ENCODE measurements at regions not wholly inside any gene's neighbourhood (a gene's known extent, or its start where the extent isn't known, plus 50 kb on each side); places are given as distances from the start of the nearest gene placed in this dataset.

DNA sequence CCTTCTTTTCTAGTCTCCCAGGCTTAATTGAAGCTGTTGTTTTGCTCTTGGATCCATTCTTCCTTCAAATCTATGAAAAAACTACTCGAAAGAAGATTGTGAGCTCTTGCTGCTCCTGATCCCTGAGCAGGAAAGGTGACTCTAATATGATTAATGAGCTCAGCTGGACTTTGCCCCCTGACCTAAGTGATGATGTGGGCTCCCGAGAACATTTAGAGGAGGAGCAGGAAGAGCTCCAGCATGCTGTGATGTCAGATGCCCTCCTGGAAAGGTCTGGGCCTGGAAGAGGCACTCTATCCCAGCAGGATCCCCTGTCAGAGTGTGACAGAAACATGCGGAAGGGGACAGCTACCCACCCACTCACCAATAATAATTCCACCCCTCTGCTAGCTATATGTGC is 117.9 kb upstream of the PELI1 start:
- Histone ChIP-seq H3K27ac (ENCODE audit: low read depth) (no peak overlapping the region), H3K4me3 (no peak overlapping the region), H4K20me1 (replicated peaks; ENCODE audit: insufficient read depth) (no peaks in the 10 kb centered on the region), H3K27me3 (ENCODE audit: insufficient read depth) (no peaks in the 10 kb centered on the region), H3K9me2 (ENCODE audit: insufficient read depth) (0 out of 2 replicates have a peak, but pooled peaks cover 3% of the 10 kb centered on the region), H3F3A (replicated peaks; ENCODE audit: low read depth) (0 out of 2 replicates have a peak, but pooled peaks cover 7% of the 10 kb centered on the region), H3K4me1 (ENCODE audit: insufficient read depth) (peaks cover 69% of the 10 kb centered on the region), H2AFZ (no peak overlapping the region), H3K36me3 (ENCODE audit: insufficient read depth) (no peaks in the 10 kb centered on the region; the same call in 1 of the 2 replicates), H3K79me2 (replicated peaks; ENCODE audit: insufficient read depth) (peaks cover 35% of the 10 kb centered on the region), H3K4me2 (no peak overlapping the region)
- H3K9me3 Mint-ChIP-seq = no peaks in the 10 kb centered on the region
- peaks cover 65% of the 10 kb centered on the region for H3K36me3 Mint-ChIP-seq (ENCODE audit: low read depth)
- H3K27me3 Mint-ChIP-seq (ENCODE audit: insufficient read depth, low read depth, poor library complexity) = peaks cover 13% of the 10 kb centered on the region
- TF ChIP-seq POLR2AphosphoS5 (IDR thresholded peaks at IDR 0.05; ENCODE audit: low read depth) (0 out of 2 replicates have a peak, but pooled peaks have one; percentile 36), ZNF331 (CRISPR knock-in tag; IDR thresholded peaks at IDR 0.05; ENCODE audit: low read depth) (no peak)
- no peak overlapping the region for H3K4me3 Mint-ChIP-seq
- H3K27ac Mint-ChIP-seq = no peak overlapping the region
- H3K4me1 Mint-ChIP-seq = peaks cover 75% of the 10 kb centered on the region
- ATAC-seq = no peak
- no peak for DNase-seq (ENCODE audit: low spot score)

DNA sequence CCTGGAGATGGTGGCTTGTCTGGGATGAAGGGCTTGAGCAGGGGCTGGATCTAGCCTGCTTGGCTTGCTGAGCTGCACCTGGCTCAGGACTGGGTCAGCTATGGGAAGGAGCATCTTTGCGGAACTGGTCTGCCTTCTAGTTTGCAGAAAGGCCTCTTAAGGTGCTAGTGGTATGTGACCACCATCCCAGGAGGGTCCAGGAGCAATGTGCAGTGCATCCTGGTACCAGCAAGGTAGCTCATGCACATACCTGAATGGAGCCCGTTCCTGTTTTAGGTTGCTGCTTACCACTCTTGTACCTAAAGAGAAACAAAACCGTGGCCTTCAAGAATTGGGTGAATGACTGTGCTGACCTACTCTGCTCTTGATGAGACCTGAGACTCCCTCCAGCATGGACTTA is 118.6 kb upstream of the PELI1 start:
- Histone ChIP-seq H2AFZ (no peak overlapping the region), H3K9me2 (ENCODE audit: insufficient read depth) (0 out of 2 replicates have a peak, but pooled peaks cover 3% of the 10 kb centered on the region), H3K79me2 (replicated peaks; ENCODE audit: insufficient read depth) (peaks cover 31% of the 10 kb centered on the region), H4K20me1 (replicated peaks; ENCODE audit: insufficient read depth) (no peaks in the 10 kb centered on the region), H3K27me3 (ENCODE audit: insufficient read depth) (no peaks in the 10 kb centered on the region), H3K36me3 (ENCODE audit: insufficient read depth) (no peaks in the 10 kb centered on the region; the same call in 1 of the 2 replicates), H3K27ac (ENCODE audit: low read depth) (no peak overlapping the region), H3F3A (replicated peaks; ENCODE audit: low read depth) (0 out of 2 replicates have a peak, but pooled peaks cover 9% of the 10 kb centered on the region), H3K4me3 (no peak overlapping the region), H3K4me1 (ENCODE audit: insufficient read depth) (peaks cover 69% of the 10 kb centered on the region), H3K4me2 (no peak overlapping the region)
- ATAC-seq (no peak), DNase-seq (ENCODE audit: low spot score) (no peak)
- Mint-ChIP-seq H3K9me3 (no peaks in the 10 kb centered on the region), H3K4me3 (no peak overlapping the region), H3K36me3 (ENCODE audit: low read depth) (peaks cover 60% of the 10 kb centered on the region), H3K27me3 (ENCODE audit: insufficient read depth, low read depth, poor library complexity) (peaks cover 13% of the 10 kb centered on the region), H3K27ac (no peak overlapping the region), H3K4me1 (peaks cover 78% of the 10 kb centered on the region)
- no peak for TF ChIP-seq CREB1 (CRISPR knock-in tag; IDR thresholded peaks at IDR 0.05; ENCODE audit: low read depth)
- TF ChIP-seq ZNF462 (CRISPR knock-in tag; IDR thresholded peaks at IDR 0.05) = no peak
- no peak for TF ChIP-seq STAT1 (IDR thresholded peaks at IDR 0.05; ENCODE audit: unreplicated experiment)
- no peak for TF ChIP-seq CTCF (conservative IDR thresholded peaks at IDR 0.05; ENCODE audit: low read depth in 2 of 2)
- TF ChIP-seq JUNB (IDR thresholded peaks at IDR 0.05; ENCODE audit: unreplicated experiment) = no peak
- TF ChIP-seq REST (IDR thresholded peaks at IDR 0.05; ENCODE audit: unreplicated experiment) = no peak
- TF ChIP-seq EZH2 (IDR thresholded peaks at IDR 0.05; ENCODE audit: low read depth, unreplicated experiment) = no peak
- TF ChIP-seq ZNF114 (CRISPR knock-in tag; IDR thresholded peaks at IDR 0.05) = no peak

Data from GM23338 (cell line).